Mesendoderm (in vitro differentiated cells): ENCODE measurements at regions not wholly inside any gene's neighbourhood (a gene's known extent, or its start where the extent isn't known, plus 50 kb on each side); places are given as distances from the start of the nearest gene placed in this dataset.

Experiments
- DNase-seq: peaks from one replicate; pipeline ENCODE4 v3.0.0; 2013
- H2AK5ac ChIP-seq: 2 replicates; pipeline ENCODE4 v1.6.1; 2013; ENCODE audit warnings: low read length, inconsistent platforms
- H2BK120ac ChIP-seq: 2 replicates; pipeline ENCODE4 v1.6.1; 2013; ENCODE audit warnings: low read depth, mild to moderate bottlenecking, low read length, moderate library complexity, mixed read lengths
- H2BK15ac ChIP-seq: replicated peaks from 2 replicates; pipeline ENCODE4 v1.6.1; 2013; ENCODE audit warnings: low read depth, mild to moderate bottlenecking, moderate library complexity
- H2BK5ac ChIP-seq: 2 replicates; pipeline ENCODE4 v1.6.1; 2013; ENCODE audit warnings: low read length, inconsistent platforms
- H3K18ac ChIP-seq: 2 replicates; pipeline ENCODE4 v1.6.1; 2013; ENCODE audit warnings: mild to moderate bottlenecking, low read length, mixed read lengths
- H3K23ac ChIP-seq: one replicate; pipeline ENCODE4 v1.6.1; 2013; ENCODE audit warnings: low read length
- H3K27ac ChIP-seq: 2 replicates; pipeline ENCODE4 v1.5.1; 2013; ENCODE audit warnings: low read depth, mild to moderate bottlenecking, inconsistent platforms, low read length, moderate library complexity
- H3K27me3 ChIP-seq: 2 replicates; pipeline ENCODE4 v1.6.1; 2013; ENCODE audit warnings: low read length, control low read depth, mild to moderate bottlenecking, inconsistent platforms; ENCODE audit not compliant: insufficient read depth, poor library complexity
- H3K36me3 ChIP-seq: 2 replicates; pipeline ENCODE4 v1.6.1; 2013; ENCODE audit warnings: low read length, inconsistent platforms; ENCODE audit not compliant: control insufficient read depth, insufficient read depth
- H3K4ac ChIP-seq: one replicate; pipeline ENCODE4 v1.6.1; 2013; ENCODE audit warnings: low read depth, mild to moderate bottlenecking, low read length, moderate library complexity
- H3K4me1 ChIP-seq: 2 replicates; pipeline ENCODE4 v1.6.1; 2013; ENCODE audit warnings: low read depth, low read length, inconsistent platforms; ENCODE audit not compliant: control insufficient read depth
- H3K4me2 ChIP-seq: 2 replicates; pipeline ENCODE4 v1.6.1; 2013; ENCODE audit warnings: low read length
- H3K4me3 ChIP-seq: 2 replicates; pipeline ENCODE4 v1.5.1; 2013; ENCODE audit warnings: mild to moderate bottlenecking, low read length
- H3K56ac ChIP-seq: one replicate; pipeline ENCODE4 v1.6.1; 2013; ENCODE audit warnings: low read length
- H3K79me1 ChIP-seq: 2 replicates; pipeline ENCODE4 v1.6.1; 2013; ENCODE audit warnings: low read length, inconsistent platforms
- H3K79me2 ChIP-seq: 2 replicates; pipeline ENCODE4 v1.6.1; 2013; ENCODE audit warnings: mild to moderate bottlenecking, low read length; ENCODE audit not compliant: control insufficient read depth, insufficient read depth
- H3K9ac ChIP-seq: 2 replicates; pipeline ENCODE4 v1.6.1; 2013; ENCODE audit warnings: low read length, inconsistent platforms
- H4K5ac ChIP-seq: one replicate; pipeline ENCODE4 v1.6.1; 2013; ENCODE audit warnings: low read length
- H4K8ac ChIP-seq: one replicate; pipeline ENCODE4 v1.6.1; 2013; ENCODE audit warnings: low read depth, mild to moderate bottlenecking, control low read depth, low read length, moderate library complexity
- WGBS: extraction: QIAGEN DNeasy Blood & Tissue Kit; methylation state at CpG from one replicate; pipeline ENCODE4 v1.1.7; 2013; ENCODE audit warnings: low lambda C conversion rate, missing lambda C conversion rate; ENCODE audit not compliant: insufficient coverage; ENCODE audit errors: extremely low coverage; 5-methylcytosine and 5-hydroxymethylcytosine counted together

DNA sequence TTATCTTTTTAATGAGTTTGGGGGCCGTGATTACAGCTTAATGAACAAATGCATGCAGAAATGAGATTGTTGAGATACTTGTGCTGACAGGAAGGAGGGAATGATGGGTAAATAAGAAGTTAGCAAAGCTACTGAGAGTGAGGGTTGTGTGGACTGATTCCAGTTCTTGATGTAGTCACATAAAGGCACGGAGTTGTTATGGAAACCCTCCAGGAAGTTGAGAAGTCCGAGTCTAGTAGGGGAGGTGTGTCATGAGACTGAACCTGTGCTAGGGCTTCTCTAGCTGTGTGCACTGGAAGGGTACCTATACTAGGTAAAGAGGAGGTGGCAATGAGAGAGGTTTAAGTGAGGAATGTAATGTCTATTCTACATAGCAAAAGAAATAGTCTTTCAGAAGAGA, 475.7 kb downstream of the USP25 start:
- Histone ChIP-seq H3K4ac (no peak overlapping the region), H4K8ac (no peak overlapping the region), H4K5ac (no peak overlapping the region), H3K4me1 (no peaks in the 10 kb centered on the region), H3K79me1 (no peaks in the 10 kb centered on the region), H3K9ac (no peak overlapping the region), H3K56ac (no peak overlapping the region), H3K36me3 (no peaks in the 10 kb centered on the region), H3K27me3 (no peaks in the 10 kb centered on the region), H3K18ac (no peak overlapping the region), H3K27ac (no peak overlapping the region), H3K4me3 (no peak overlapping the region), H3K79me2 (no peaks in the 10 kb centered on the region), H2AK5ac (no peak overlapping the region), H2BK15ac (no peak overlapping the region), H3K4me2 (no peak overlapping the region), H2BK5ac (no peak overlapping the region), H2BK120ac (no peak overlapping the region), H3K23ac (no peak overlapping the region)
- WGBS: no CpG with 5 or more reads among the region's 3 CpGs
- DNase-seq: no peak

GRCh38 chr21:16211339-16212303, 481.8 kb downstream of the USP25 start:
- Histone ChIP-seq H3K79me2 (no peaks in the 10 kb centered on the region), H3K4ac (no peak overlapping the region), H2BK120ac (no peak overlapping the region), H3K18ac (no peak overlapping the region), H3K4me1 (no peaks in the 10 kb centered on the region), H3K23ac (no peak overlapping the region), H4K8ac (no peak overlapping the region), H3K56ac (no peak overlapping the region), H2BK15ac (no peak overlapping the region), H3K79me1 (no peaks in the 10 kb centered on the region), H3K9ac (no peak overlapping the region), H3K27ac (no peak overlapping the region), H2AK5ac (no peak overlapping the region), H2BK5ac (no peak overlapping the region), H3K4me2 (no peak overlapping the region), H3K36me3 (no peaks in the 10 kb centered on the region), H3K27me3 (no peaks in the 10 kb centered on the region), H4K5ac (no peak overlapping the region), H3K4me3 (no peak overlapping the region)
- no peak for DNase-seq
- no CpG with 5 or more reads among the region's 7 CpGs for WGBS

DNA sequence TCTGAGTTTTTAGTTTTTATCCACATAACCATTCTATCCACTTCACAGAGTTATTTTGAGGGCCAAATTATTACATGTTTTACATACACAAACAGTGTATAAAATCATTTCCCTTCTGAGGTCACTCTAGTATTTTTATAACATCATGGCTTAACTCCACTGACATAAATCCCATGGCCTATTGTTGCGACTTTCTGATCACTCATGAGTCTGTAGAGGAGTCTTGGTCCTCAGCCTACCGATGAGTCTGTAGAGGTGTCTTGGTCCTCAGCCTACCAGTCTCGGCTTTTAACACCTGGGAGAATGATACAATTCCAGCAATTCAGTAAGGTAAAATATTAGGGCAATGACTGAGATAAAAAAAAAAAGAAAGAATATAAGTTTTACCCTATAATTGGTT, 483.7 kb downstream of the USP25 start:
- Histone ChIP-seq H4K8ac (no peak overlapping the region), H4K5ac (no peak overlapping the region), H3K36me3 (no peaks in the 10 kb centered on the region), H3K4me1 (no peaks in the 10 kb centered on the region), H2AK5ac (no peak overlapping the region), H3K18ac (no peak overlapping the region), H3K79me1 (no peaks in the 10 kb centered on the region), H3K27me3 (no peaks in the 10 kb centered on the region), H3K9ac (no peak overlapping the region), H2BK15ac (no peak overlapping the region), H2BK5ac (no peak overlapping the region), H3K23ac (no peak overlapping the region), H2BK120ac (no peak overlapping the region), H3K4ac (no peak overlapping the region), H3K4me2 (no peak overlapping the region), H3K27ac (no peak overlapping the region), H3K4me3 (no peak overlapping the region), H3K79me2 (no peaks in the 10 kb centered on the region), H3K56ac (no peak overlapping the region)
- no peak for DNase-seq
- no CpG with 5 or more reads among the region's 3 CpGs for WGBS

DNA sequence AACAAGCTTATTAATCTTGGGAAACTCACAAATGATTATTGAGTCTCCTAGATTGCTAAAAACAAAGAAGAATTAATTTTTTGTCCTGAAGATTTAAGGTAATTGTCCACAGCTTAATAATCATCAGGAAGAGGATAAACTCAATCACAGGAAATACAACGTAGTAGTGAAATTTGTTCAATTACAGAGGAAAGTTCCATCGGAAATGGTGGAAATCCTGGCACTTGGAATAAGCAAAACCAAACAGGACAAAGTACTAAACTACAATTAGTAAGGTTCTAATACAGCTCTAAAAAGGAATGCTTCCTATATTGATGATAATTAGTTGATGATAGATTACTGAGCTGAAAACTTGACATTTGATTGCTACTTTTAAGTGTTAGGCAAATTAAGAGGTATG, 485.4 kb downstream of the USP25 start:
- Histone ChIP-seq H3K56ac (no peak overlapping the region), H4K5ac (no peak overlapping the region), H3K4me1 (no peaks in the 10 kb centered on the region), H3K27me3 (no peaks in the 10 kb centered on the region), H3K23ac (no peak overlapping the region), H3K18ac (no peak overlapping the region), H3K9ac (no peak overlapping the region), H3K27ac (no peak overlapping the region), H4K8ac (no peak overlapping the region), H2BK5ac (no peak overlapping the region), H3K79me1 (no peaks in the 10 kb centered on the region), H3K36me3 (no peaks in the 10 kb centered on the region), H3K4ac (no peak overlapping the region), H3K4me2 (no peak overlapping the region), H3K79me2 (no peaks in the 10 kb centered on the region), H2BK120ac (no peak overlapping the region), H2BK15ac (peak overlapping the region; percentile 74), H2AK5ac (no peak overlapping the region), H3K4me3 (no peak overlapping the region)
- WGBS: no CpG with 5 or more reads among the region's 2 CpGs
- DNase-seq: no peak

- no CpG with 5 or more reads among the region's 2 CpGs for WGBS
- no peak overlapping the region for H4K5ac ChIP-seq
- H3K36me3 ChIP-seq: no peaks in the 10 kb centered on the region
- H2BK5ac ChIP-seq: no peak overlapping the region
- H3K4me3 ChIP-seq: no peak overlapping the region
- no peaks in the 10 kb centered on the region for H3K4me1 ChIP-seq
- no peak overlapping the region for H2AK5ac ChIP-seq
- H3K79me1 ChIP-seq: no peaks in the 10 kb centered on the region
- H3K4ac ChIP-seq: no peak overlapping the region
- no peaks in the 10 kb centered on the region for H3K79me2 ChIP-seq
- no peak overlapping the region for H3K23ac ChIP-seq
- no peak overlapping the region for H3K9ac ChIP-seq
- H3K27me3 ChIP-seq: no peaks in the 10 kb centered on the region
- no peak overlapping the region for H3K27ac ChIP-seq
- H2BK15ac ChIP-seq: peak overlapping the region; percentile 74
- H3K56ac ChIP-seq: no peak overlapping the region
- H3K18ac ChIP-seq: no peak overlapping the region
- no peak for DNase-seq
- H3K4me2 ChIP-seq: no peak overlapping the region
- no peak overlapping the region for H2BK120ac ChIP-seq
- H4K8ac ChIP-seq: no peak overlapping the region
These were observed 485.9 kb downstream of the USP25 start for GRCh38 chr21:16215663-16216183.
